H1 (cell line): ENCODE measurements at regions not wholly inside any gene's neighbourhood (a gene's known extent, or its start where the extent isn't known, plus 50 kb on each side); places are given as distances from the start of the nearest gene placed in this dataset.

Experiments used
- CTCF ChIA-PET: fragments of 300-600 bp; sonication (Branson Sonifier 250); formaldehyde crosslinking; loops from one replicate; lab custom pipeline; 2021; ENCODE audit not compliant: partially characterized antibody; lab: Charles Lee
- POLR2A ChIA-PET: fragments of 300-600 bp; sonication (Branson Sonifier 250); formaldehyde crosslinking; loops from one replicate; lab custom pipeline; 2021; ENCODE audit warnings: inconsistent platforms; ENCODE audit not compliant: partially characterized antibody; lab: Charles Lee
- DNase-seq, 2 experiments: peaks; one replicate each; pipeline versions ENCODE4 v3.0.0 to v3.0.0-alpha.2; 2010 to 2022; ENCODE audit warnings: low spot score in 2 of 2, low read depth in 1 of 2, mixed read lengths in 1 of 2
- FAIRE-seq: peaks from 2 replicates; lab custom pipeline; 2011; peaks lifted over from hg19 to GRCh38; lab: Jason Lieb, UNC
- H2AFZ ChIP-seq: 2 replicates; pipeline ENCODE4 v1.8.1; 2012; ENCODE audit warnings: low read length, inconsistent platforms
- H2AK5ac ChIP-seq: 2 replicates; pipeline ENCODE4 v1.6.1; 2013; ENCODE audit warnings: low read depth, low read length
- H2BK120ac ChIP-seq: replicated peaks from 2 replicates; pipeline ENCODE3; 2013; ENCODE audit warnings: low read depth, low read length, inconsistent platforms
- H2BK12ac ChIP-seq: 2 replicates; pipeline ENCODE4 v1.6.1; 2013; ENCODE audit warnings: low read depth, low read length
- H2BK15ac ChIP-seq: 2 replicates; pipeline ENCODE4 v1.6.1; 2013; ENCODE audit warnings: low read length
- H2BK20ac ChIP-seq: 2 replicates; pipeline ENCODE4 v1.6.1; 2013; ENCODE audit warnings: low read length
- H2BK5ac ChIP-seq: 2 replicates; pipeline ENCODE4 v1.6.1; 2013; ENCODE audit warnings: low read depth, low read length
- H3K14ac ChIP-seq: 2 replicates; pipeline ENCODE4 v1.6.1; 2013; ENCODE audit warnings: inconsistent platforms; ENCODE audit not compliant: insufficient read length
- H3K18ac ChIP-seq: 2 replicates; pipeline ENCODE4 v1.6.1; 2013; ENCODE audit warnings: low read length; ENCODE audit errors: extremely low read depth
- H3K23ac ChIP-seq: 2 replicates; pipeline ENCODE4 v1.6.1; 2013; ENCODE audit warnings: inconsistent platforms; ENCODE audit not compliant: insufficient read length
- H3K23me2 ChIP-seq: 2 replicates; pipeline ENCODE4 v1.6.1; 2013; ENCODE audit warnings: low read depth, low read length
- H3K27ac ChIP-seq: 2 replicates; pipeline ENCODE4 v1.6.1; 2011; ENCODE audit warnings: low read depth, low read length, inconsistent platforms
- H3K27me3 ChIP-seq, 4 experiments: replicated peaks in 1 of 4; 1 replicate in 1 of 4; 2 replicates in 3 of 4; pipeline versions ENCODE4 v1.6.1 to v1.8.1; 2011 to 2013; ENCODE audit warnings: low read length in 3 of 4, mild to moderate bottlenecking in 3 of 4, inconsistent platforms in 2 of 4, mixed read lengths in 2 of 4, moderate library complexity in 1 of 4; ENCODE audit not compliant: control insufficient read depth in 3 of 4, insufficient read depth in 3 of 4; ENCODE audit errors: extremely low read depth in 1 of 4
- H3K36me3 ChIP-seq, 4 experiments: 2 replicates each; pipeline versions ENCODE4 v1.6.1 to v1.8.1; 2011 to 2013; ENCODE audit warnings: mild to moderate bottlenecking in 4 of 4, low read length in 3 of 4, moderate library complexity in 2 of 4, control low read depth in 1 of 4, inconsistent platforms in 1 of 4; ENCODE audit not compliant: insufficient read depth in 4 of 4, control insufficient read depth in 2 of 4
- H3K4ac ChIP-seq: replicated peaks from 2 replicates; pipeline ENCODE3; 2013; ENCODE audit warnings: low read length, low read depth, mixed read lengths, inconsistent platforms; ENCODE audit not compliant: insufficient read length
- H3K4me1 ChIP-seq, 4 experiments: replicated peaks in 1 of 4; 1 replicate in 1 of 4; 2 replicates in 3 of 4; pipeline versions ENCODE4 v1.6.1 to v1.8.1; 2011 to 2013; ENCODE audit warnings: low read length in 3 of 4, inconsistent platforms in 2 of 4, mixed read lengths in 1 of 4; ENCODE audit not compliant: insufficient read depth in 4 of 4, control insufficient read depth in 3 of 4
- H3K4me2 ChIP-seq, 2 experiments: 2 replicates each; pipeline versions ENCODE4 v1.6.1 to v1.8.1; 2011 to 2013; ENCODE audit warnings: low read depth in 2 of 2, low read length in 2 of 2, control low read depth in 1 of 2, inconsistent platforms in 1 of 2, mild to moderate bottlenecking in 1 of 2; ENCODE audit not compliant: insufficient read depth in 1 of 2
- H3K4me3 ChIP-seq, 4 experiments: fragments of 200-600, 300-600 bp in 1 of 4; sonication (generic), shearing (Covaris generic), sonication (Bioruptor Twin) in 1 of 4; 2 replicates each; pipeline versions ENCODE4 v1.5.1 to v1.8.1; 2011 to 2016; ENCODE audit warnings: low read length in 4 of 4, low read depth in 3 of 4, control low read depth in 2 of 4, inconsistent platforms in 2 of 4, mild to moderate bottlenecking in 2 of 4, mixed read lengths in 1 of 4, moderate library complexity in 1 of 4; ENCODE audit not compliant: insufficient read depth in 2 of 4; ENCODE audit errors: extremely low read depth in 1 of 4
- H3K56ac ChIP-seq: replicated peaks from 2 replicates; pipeline ENCODE3; 2013; ENCODE audit warnings: low read depth, mild to moderate bottlenecking, mixed read lengths, low read length, inconsistent platforms; ENCODE audit not compliant: insufficient read length
- H3K79me1 ChIP-seq: 2 replicates; pipeline ENCODE4 v1.6.1; 2013; ENCODE audit warnings: low read depth, low read length, control low read depth
- H3K79me2 ChIP-seq, 2 experiments: 2 replicates each; pipeline versions ENCODE4 v1.6.1 to v1.8.1; 2012 to 2013; ENCODE audit warnings: low read length in 2 of 2, mild to moderate bottlenecking in 2 of 2, inconsistent platforms in 1 of 2; ENCODE audit not compliant: insufficient read depth in 2 of 2, control insufficient read depth in 1 of 2
- H3K9ac ChIP-seq, 4 experiments: replicated peaks in 1 of 4; 1 replicate in 1 of 4; 2 replicates in 3 of 4; pipeline versions ENCODE4 v1.6.1 to v1.8.1; 2011 to 2013; ENCODE audit warnings: low read depth in 3 of 4, low read length in 3 of 4, control low read depth in 2 of 4, mild to moderate bottlenecking in 2 of 4, moderate library complexity in 2 of 4, inconsistent platforms in 1 of 4; ENCODE audit errors: extremely low read depth in 1 of 4
- H3K9me3 ChIP-seq, 2 experiments: 2 replicates each; pipeline versions ENCODE4 v1.6.1 to v1.8.1; 2012 to 2013; ENCODE audit warnings: mild to moderate bottlenecking in 2 of 2, moderate library complexity in 2 of 2, control low read depth in 1 of 2, inconsistent platforms in 1 of 2, low read depth in 1 of 2, low read length in 1 of 2, mixed read lengths in 1 of 2; ENCODE audit not compliant: insufficient read depth in 2 of 2
- H4K20me1 ChIP-seq, 2 experiments: replicated peaks in 1 of 2; 2 replicates each; pipeline versions ENCODE3 to v1.8.1; 2011 to 2013; ENCODE audit warnings: inconsistent platforms in 2 of 2, low read length in 2 of 2, mild to moderate bottlenecking in 1 of 2; ENCODE audit not compliant: insufficient read depth in 2 of 2, control insufficient read depth in 1 of 2
- H4K5ac ChIP-seq: 2 replicates; pipeline ENCODE4 v1.6.1; 2013; ENCODE audit warnings: low read length, low read depth, mixed read lengths, inconsistent platforms; ENCODE audit not compliant: insufficient read length
- H4K8ac ChIP-seq: 2 replicates; pipeline ENCODE4 v1.8.0; 2013; ENCODE audit warnings: mild to moderate bottlenecking, moderate library complexity, low read length, inconsistent platforms; ENCODE audit not compliant: insufficient read depth; ENCODE audit errors: extremely low read depth
- H4K91ac ChIP-seq: replicated peaks from 2 replicates; pipeline ENCODE3; 2013; ENCODE audit warnings: low read length, mixed read lengths, inconsistent platforms; ENCODE audit not compliant: insufficient read length
- BCL11A ChIP-seq, 2 experiments: IDR thresholded peaks; one replicate each; pipeline ENCODE4 v1.6.1; 2011; ENCODE audit warnings: low read depth in 2 of 2, low read length in 2 of 2, mild to moderate bottlenecking in 2 of 2
- EGR1 ChIP-seq: IDR thresholded peaks from 2 replicates; pipeline ENCODE4 v1.6.1; 2011; ENCODE audit warnings: low read depth, low read length, borderline replicate concordance
- HDAC6 ChIP-seq: IDR thresholded peaks from one replicate; pipeline ENCODE4 v1.7.1; 2012; ENCODE audit warnings: low read depth, mild to moderate bottlenecking, inconsistent platforms, low read length, moderate library complexity
- POU5F1 ChIP-seq: IDR thresholded peaks from 2 replicates; pipeline ENCODE4 v1.6.1; 2011; ENCODE audit warnings: low read depth, mild to moderate bottlenecking, low read length, moderate library complexity
- RAD21 ChIP-seq, 2 experiments: IDR thresholded peaks in 1 of 2; conservative IDR thresholded peaks in 1 of 2; 2 replicates each; pipeline ENCODE4 v1.6.1; 2011; ENCODE audit warnings: low read depth in 2 of 2, low read length in 2 of 2, improper control_type of control experiment in 1 of 2, inconsistent platforms in 1 of 2, mild to moderate bottlenecking in 1 of 2, moderate library complexity in 1 of 2
- RFX5 ChIP-seq: IDR thresholded peaks from 2 replicates; pipeline ENCODE4 v1.6.1; 2011; ENCODE audit warnings: low read depth, low read length, improper control_type of control experiment, borderline replicate concordance
- RXRA ChIP-seq: IDR thresholded peaks from 2 replicates; pipeline ENCODE4 v1.6.1; 2011; ENCODE audit warnings: low read depth, mild to moderate bottlenecking, low read length, moderate library complexity; ENCODE audit not compliant: insufficient read depth
- SIN3A ChIP-seq, 2 experiments: IDR thresholded peaks in 1 of 2; conservative IDR thresholded peaks in 1 of 2; 2 replicates each; pipeline ENCODE4 v1.6.1; 2011 to 2012; ENCODE audit warnings: low read length in 2 of 2, improper control_type of control experiment in 1 of 2, low read depth in 1 of 2, mild to moderate bottlenecking in 1 of 2
- SP2 ChIP-seq: IDR thresholded peaks from 2 replicates; pipeline ENCODE4 v1.6.1; 2012; ENCODE audit warnings: mild to moderate bottlenecking, low read length, inconsistent platforms
- SRF ChIP-seq: IDR thresholded peaks from 2 replicates; pipeline ENCODE4 v1.6.1; 2011; ENCODE audit warnings: mild to moderate bottlenecking, low read depth, low read length, moderate library complexity
- TAF1 ChIP-seq: IDR thresholded peaks from 2 replicates; pipeline ENCODE4 v1.6.1; 2011; ENCODE audit warnings: mild to moderate bottlenecking, low read depth, low read length
- ZNF274 ChIP-seq: IDR thresholded peaks from 2 replicates; pipeline ENCODE4 v1.7.0; 2012; ENCODE audit warnings: low read length, borderline replicate concordance; ENCODE audit errors: extremely low read depth
- WGBS, 2 experiments: shearing (Covaris generic) in 1 of 2; methylation state at CpG; one replicate each; pipeline versions ENCODE4 v1.1.6 to v1.1.7; 2013 to 2015; ENCODE audit warnings: low lambda C conversion rate in 2 of 2, mixed read lengths in 2 of 2, inconsistent platforms in 1 of 2, low coverage in 1 of 2, missing lambda C conversion rate in 1 of 2; ENCODE audit not compliant: insufficient replicate concordance in 2 of 2, insufficient coverage in 1 of 2, insufficient read length in 1 of 2; ENCODE audit errors: extremely low coverage in 1 of 2, missing lambda C conversion rate in 1 of 2; 5-methylcytosine and 5-hydroxymethylcytosine counted together

DNA sequence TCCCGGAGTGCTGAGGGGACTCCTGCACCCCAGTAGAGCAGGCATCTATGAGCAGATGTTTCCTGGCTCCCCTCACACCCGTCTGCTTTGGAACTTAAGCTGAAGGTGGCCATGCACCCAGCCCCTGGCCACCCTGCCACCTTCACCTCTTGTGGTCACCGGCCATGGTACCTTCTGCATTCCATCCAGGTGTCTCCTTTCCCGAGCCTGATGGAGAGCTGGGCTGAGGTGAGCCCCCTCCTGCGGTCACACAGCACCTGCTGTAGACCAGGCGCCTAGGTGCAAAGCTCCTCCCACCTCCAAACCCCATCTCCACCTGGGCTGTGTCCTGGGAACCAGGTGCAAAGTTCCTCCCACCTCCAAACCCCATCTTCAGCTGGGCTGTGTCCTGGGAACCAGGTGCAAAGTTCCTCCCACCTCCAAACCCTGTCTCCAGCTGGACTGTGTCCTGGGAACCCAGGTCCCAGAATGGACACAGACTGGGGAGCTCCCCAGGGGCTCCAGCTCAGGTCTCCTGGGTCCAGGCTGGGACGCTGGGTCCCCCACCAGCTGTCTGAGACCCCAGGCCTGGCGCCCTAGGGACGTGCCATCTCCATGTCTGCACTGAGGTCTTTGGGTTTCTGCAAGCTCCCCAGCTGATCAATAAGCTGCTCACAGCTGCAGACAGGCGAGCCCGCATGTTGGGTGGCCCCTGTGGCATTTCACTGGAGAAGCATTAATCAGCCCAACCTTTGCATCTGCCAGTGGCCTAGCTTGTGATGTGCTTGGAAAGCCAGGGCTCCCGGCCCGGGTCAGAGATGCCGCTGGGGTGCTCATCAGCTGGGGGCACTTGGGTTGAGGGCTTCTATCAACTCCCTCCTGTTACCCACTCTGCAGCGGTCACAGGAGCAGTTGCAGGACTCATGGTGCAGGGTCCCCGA is 61.2 kb upstream of the INPP5A start:
- H3K23me2 ChIP-seq: no peaks in the 10 kb centered on the region
- no peak overlapping the region for H2BK20ac ChIP-seq
- H3K9me3 ChIP-seq: no peaks in the 10 kb centered on the region
- DNase-seq: no peak
- H2AK5ac ChIP-seq: no peak overlapping the region
- H2BK5ac ChIP-seq: no peak overlapping the region
- no peak overlapping the region for H3K56ac ChIP-seq
- no peak overlapping the region for H3K4me3 ChIP-seq
- H4K20me1 ChIP-seq: no peaks in the 10 kb centered on the region
- H2BK12ac ChIP-seq: no peak overlapping the region
- no peaks in the 10 kb centered on the region for H3K79me2 ChIP-seq
- ChIA-PET CTCF (interaction anchor here (0.7 to 2.6 kb wide), 12 partner anchors 11 to 1393 kb away, joined by 3 to 12 read pairs (median 4); no protein-coding TSS in a partner anchor), POLR2A (interaction anchor here (0.6 to 0.9 kb wide), 2 partner anchors 36 to 42 kb away, joined by 3 to 5 read pairs; no protein-coding TSS in a partner anchor)
- H2AFZ ChIP-seq: no peak overlapping the region
- H3K27ac ChIP-seq: no peak overlapping the region
- H4K91ac ChIP-seq: no peak overlapping the region
- peak overlapping the region; percentile 32; the same call in 1 of the 2 replicates for H3K18ac ChIP-seq
- no peak for FAIRE-seq
- H3K4ac ChIP-seq: no peak overlapping the region
- 97% methylated on average over 16 of the region's 16 CpGs; no CpG with 5 or more reads in 1 of the 2 experiments for WGBS, 2 experiments
- H3K14ac ChIP-seq: no peak overlapping the region
- H3K9ac ChIP-seq: no peak overlapping the region
- H3K27me3 ChIP-seq: no peaks in the 10 kb centered on the region; a peak in 1 of 7 replicates
- no peak overlapping the region; the same call in 1 of the 2 replicates for H4K8ac ChIP-seq
- H3K36me3 ChIP-seq: no peaks in the 10 kb centered on the region
- H2BK120ac ChIP-seq: no peak overlapping the region
- H4K5ac ChIP-seq: no peak overlapping the region
- H3K79me1 ChIP-seq: no peaks in the 10 kb centered on the region
- no peak overlapping the region for H2BK15ac ChIP-seq
- no peak overlapping the region for H3K4me2 ChIP-seq
- H3K23ac ChIP-seq: no peak overlapping the region
- peaks cover 0 to 5% (median 2%) of the 10 kb centered on the region in 4 experiments; a peak in 2 of 7 replicates for H3K4me1 ChIP-seq
- TF ChIP-seq RAD21 (IDR thresholded peaks at IDR 0.05 in 1 of 2, conservative IDR thresholded peaks at IDR 0.05 in 1 of 2; ENCODE audit: low read depth in 2 of 2, low read length in 2 of 2) (no peak), TAF1 (no peak), POU5F1 (no peak), HDAC6 (no peak), SP2 (no peak), BCL11A (IDR thresholded peaks at IDR 0.05; ENCODE audit: low read depth in 2 of 2, low read length in 2 of 2) (no peak), ZNF274 (no peak), EGR1 (no peak), RFX5 (no peak), SRF (no peak), SIN3A (conservative IDR thresholded peaks at IDR 0.05 in 1 of 2, IDR thresholded peaks at IDR 0.05 in 1 of 2; ENCODE audit: low read depth in 1 of 2, low read length in 2 of 2) (no peak), RXRA (no peak)
